Thyroid gland (tissue), 4 donors: ENCODE measurements at regions not wholly inside any gene's neighbourhood (a gene's known extent, or its start where the extent isn't known, plus 50 kb on each side); places are given as distances from the start of the nearest gene placed in this dataset.

Experiments used
- POLR2A ChIP-seq, 2 donors: fragments of 450-650 bp; IDR thresholded peaks; one replicate each; pipeline ENCODE4 v1.6.1; 2017; ENCODE audit warnings: antibody characterized with exemption in 2 of 2, mild to moderate bottlenecking in 2 of 2, moderate library complexity in 1 of 2
- TF ChIP-seq, protein P1 (sequence below), 6 experiments: fragments of 200-600 bp in 3 of 6; fragments of 450-650 bp in 3 of 6; sonication (generic) in 3 of 6; IDR thresholded peaks; one replicate each; pipeline ENCODE4 v1.5.1; 2016 to 2019; ENCODE audit warnings: antibody characterized with exemption in 6 of 6, mild to moderate bottlenecking in 2 of 6, inconsistent platforms in 1 of 6, moderate library complexity in 1 of 6

GRCh38 chr10:117663750-117664149 lies 121.2 kb downstream of the EMX2 start:
- TF ChIP-seq, protein P1, sequence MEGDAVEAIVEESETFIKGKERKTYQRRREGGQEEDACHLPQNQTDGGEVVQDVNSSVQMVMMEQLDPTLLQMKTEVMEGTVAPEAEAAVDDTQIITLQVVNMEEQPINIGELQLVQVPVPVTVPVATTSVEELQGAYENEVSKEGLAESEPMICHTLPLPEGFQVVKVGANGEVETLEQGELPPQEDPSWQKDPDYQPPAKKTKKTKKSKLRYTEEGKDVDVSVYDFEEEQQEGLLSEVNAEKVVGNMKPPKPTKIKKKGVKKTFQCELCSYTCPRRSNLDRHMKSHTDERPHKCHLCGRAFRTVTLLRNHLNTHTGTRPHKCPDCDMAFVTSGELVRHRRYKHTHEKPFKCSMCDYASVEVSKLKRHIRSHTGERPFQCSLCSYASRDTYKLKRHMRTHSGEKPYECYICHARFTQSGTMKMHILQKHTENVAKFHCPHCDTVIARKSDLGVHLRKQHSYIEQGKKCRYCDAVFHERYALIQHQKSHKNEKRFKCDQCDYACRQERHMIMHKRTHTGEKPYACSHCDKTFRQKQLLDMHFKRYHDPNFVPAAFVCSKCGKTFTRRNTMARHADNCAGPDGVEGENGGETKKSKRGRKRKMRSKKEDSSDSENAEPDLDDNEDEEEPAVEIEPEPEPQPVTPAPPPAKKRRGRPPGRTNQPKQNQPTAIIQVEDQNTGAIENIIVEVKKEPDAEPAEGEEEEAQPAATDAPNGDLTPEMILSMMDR (IDR thresholded peaks at IDR 0.05) = no peak
- TF ChIP-seq POLR2A (IDR thresholded peaks at IDR 0.05) = no peak
